Neural progenitor cell (in vitro differentiated cells): ENCODE measurements at regions not wholly inside any gene's neighbourhood (a gene's known extent, or its start where the extent isn't known, plus 50 kb on each side); places are given as distances from the start of the nearest gene placed in this dataset.

ENCODE experiments used
- DNase-seq: peaks from one replicate; pipeline ENCODE4 v3.0.0-alpha.2; 2016; ENCODE audit warnings: low spot score
- H2AFZ ChIP-seq: fragments of 200-600 bp; sonication (generic); replicated peaks from 2 replicates; pipeline ENCODE4 v1.6.1; 2016; ENCODE audit warnings: antibody characterized with exemption
- H3F3A ChIP-seq: fragments of 200-600 bp; sonication (generic); 2 replicates; pipeline ENCODE4 v1.6.1; 2016; ENCODE audit warnings: antibody characterized with exemption, low read depth
- H3K27ac ChIP-seq: fragments of 200-600 bp; sonication (generic); 2 replicates; pipeline ENCODE4 v1.5.1; 2016; ENCODE audit warnings: mild to moderate bottlenecking
- H3K27me3 ChIP-seq: fragments of 200-600 bp; sonication (generic); 2 replicates; pipeline ENCODE4 v1.6.1; 2016; ENCODE audit warnings: mild to moderate bottlenecking, moderate library complexity
- H3K36me3 ChIP-seq: fragments of 200-600 bp; sonication (generic); 2 replicates; pipeline ENCODE4 v1.5.1; 2016
- H3K4me1 ChIP-seq: fragments of 200-600 bp; sonication (generic); 2 replicates; pipeline ENCODE4 v1.6.1; 2016; ENCODE audit warnings: mixed run types
- H3K4me2 ChIP-seq: fragments of 200-600 bp; sonication (generic); 2 replicates; pipeline ENCODE4 v1.6.1; 2016
- H3K4me3 ChIP-seq: fragments of 200-600 bp; sonication (generic); 2 replicates; pipeline ENCODE4 v1.5.1; 2016
- H3K79me2 ChIP-seq: fragments of 200-600 bp; sonication (generic); 2 replicates; pipeline ENCODE4 v1.6.1; 2016; ENCODE audit warnings: low read depth
- H3K9ac ChIP-seq: fragments of 200-600 bp; sonication (generic); 2 replicates; pipeline ENCODE4 v1.6.1; 2016
- H3K9me3 ChIP-seq: fragments of 200-600 bp; sonication (generic); 2 replicates; pipeline ENCODE4 v1.5.1; 2016; ENCODE audit warnings: low read depth
- H4K20me1 ChIP-seq: fragments of 200-600 bp; sonication (generic); 2 replicates; pipeline ENCODE4 v1.6.1; 2016; ENCODE audit warnings: low read depth
- H3K27ac Mint-ChIP-seq: 3 replicates; pipeline ENCODE4 v1.8.0; 2021; ENCODE audit warnings: mixed read lengths
- H3K27me3 Mint-ChIP-seq: 2 replicates; pipeline ENCODE4 v1.8.0; 2022; ENCODE audit warnings: low read depth, mild to moderate bottlenecking, inconsistent platforms, moderate library complexity, mixed read lengths; ENCODE audit not compliant: insufficient read depth
- H3K36me3 Mint-ChIP-seq: 3 replicates; pipeline ENCODE4 v1.8.0; 2021; ENCODE audit warnings: mixed read lengths
- H3K4me1 Mint-ChIP-seq: 3 replicates; pipeline ENCODE4 v1.8.0; 2021; ENCODE audit warnings: mixed read lengths
- H3K4me3 Mint-ChIP-seq: 3 replicates; pipeline ENCODE4 v1.8.0; 2021; ENCODE audit warnings: mild to moderate bottlenecking, moderate library complexity, mixed read lengths
- H3K9me3 Mint-ChIP-seq: 3 replicates; pipeline ENCODE4 v1.8.0; 2020; ENCODE audit warnings: mixed read lengths
- EZH2 ChIP-seq: fragments of 200-600 bp; sonication (generic); IDR thresholded peaks from 2 replicates; pipeline ENCODE4 v1.6.1; 2017; ENCODE audit warnings: antibody characterized with exemption, mild to moderate bottlenecking, moderate library complexity
- EZH2phosphoT487 ChIP-seq: fragments of 200-600 bp; sonication (generic); IDR thresholded peaks from 2 replicates; pipeline ENCODE4 v1.6.1; 2017; ENCODE audit warnings: antibody characterized with exemption
- TF ChIP-seq, protein P1 (sequence below): fragments of 200-600 bp; sonication (generic); IDR thresholded peaks from 2 replicates; pipeline ENCODE4 v1.5.1; 2017; ENCODE audit warnings: antibody characterized with exemption, mild to moderate bottlenecking

DNA sequence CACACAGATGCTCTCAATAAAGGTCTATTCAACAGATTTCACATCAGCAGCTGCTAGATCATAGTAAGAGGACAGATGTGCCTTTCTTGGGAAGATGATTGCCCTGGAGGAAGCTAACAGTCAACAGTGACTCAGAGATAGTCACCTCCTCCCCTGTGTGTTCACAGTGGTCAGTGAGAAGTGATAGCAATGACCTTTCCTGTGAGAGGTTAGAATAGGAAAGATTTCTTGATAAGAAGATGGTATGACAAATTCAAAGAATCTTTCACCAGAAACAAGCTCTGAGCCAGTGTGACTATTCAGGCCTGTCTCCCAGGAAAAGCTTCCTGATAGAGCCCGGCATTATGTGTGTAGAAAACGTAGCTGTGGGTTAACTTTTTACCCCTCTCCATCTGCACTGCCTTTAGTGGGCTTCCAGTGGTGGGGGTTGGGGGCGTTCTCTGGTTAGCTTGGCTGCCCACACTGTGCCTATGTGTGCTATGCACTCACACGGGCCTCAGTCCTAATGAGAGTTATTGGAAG, 66.4 kb upstream of the ARHGAP5 start:
- Mint-ChIP-seq H3K36me3 (no peaks in the 10 kb centered on the region), H3K27ac (no peak overlapping the region), H3K27me3 (no peaks in the 10 kb centered on the region), H3K4me1 (peaks cover 20% of the 10 kb centered on the region), H3K4me3 (no peak overlapping the region), H3K9me3 (no peaks in the 10 kb centered on the region)
- Histone ChIP-seq H3K9me3 (no peaks in the 10 kb centered on the region), H4K20me1 (no peaks in the 10 kb centered on the region), H3K9ac (no peak overlapping the region), H3K27ac (no peak overlapping the region), H3K4me1 (peaks cover 16% of the 10 kb centered on the region), H3K4me3 (no peak overlapping the region), H3K27me3 (no peaks in the 10 kb centered on the region), H3K79me2 (no peaks in the 10 kb centered on the region), H2AFZ (no peak overlapping the region), H3F3A (peaks cover 10% of the 10 kb centered on the region), H3K36me3 (no peaks in the 10 kb centered on the region), H3K4me2 (no peak overlapping the region)
- TF ChIP-seq EZH2, result no peak
- TF ChIP-seq EZH2phosphoT487, result no peak
- TF ChIP-seq, protein P1, sequence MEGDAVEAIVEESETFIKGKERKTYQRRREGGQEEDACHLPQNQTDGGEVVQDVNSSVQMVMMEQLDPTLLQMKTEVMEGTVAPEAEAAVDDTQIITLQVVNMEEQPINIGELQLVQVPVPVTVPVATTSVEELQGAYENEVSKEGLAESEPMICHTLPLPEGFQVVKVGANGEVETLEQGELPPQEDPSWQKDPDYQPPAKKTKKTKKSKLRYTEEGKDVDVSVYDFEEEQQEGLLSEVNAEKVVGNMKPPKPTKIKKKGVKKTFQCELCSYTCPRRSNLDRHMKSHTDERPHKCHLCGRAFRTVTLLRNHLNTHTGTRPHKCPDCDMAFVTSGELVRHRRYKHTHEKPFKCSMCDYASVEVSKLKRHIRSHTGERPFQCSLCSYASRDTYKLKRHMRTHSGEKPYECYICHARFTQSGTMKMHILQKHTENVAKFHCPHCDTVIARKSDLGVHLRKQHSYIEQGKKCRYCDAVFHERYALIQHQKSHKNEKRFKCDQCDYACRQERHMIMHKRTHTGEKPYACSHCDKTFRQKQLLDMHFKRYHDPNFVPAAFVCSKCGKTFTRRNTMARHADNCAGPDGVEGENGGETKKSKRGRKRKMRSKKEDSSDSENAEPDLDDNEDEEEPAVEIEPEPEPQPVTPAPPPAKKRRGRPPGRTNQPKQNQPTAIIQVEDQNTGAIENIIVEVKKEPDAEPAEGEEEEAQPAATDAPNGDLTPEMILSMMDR, result no peak
- no peak for DNase-seq

DNA sequence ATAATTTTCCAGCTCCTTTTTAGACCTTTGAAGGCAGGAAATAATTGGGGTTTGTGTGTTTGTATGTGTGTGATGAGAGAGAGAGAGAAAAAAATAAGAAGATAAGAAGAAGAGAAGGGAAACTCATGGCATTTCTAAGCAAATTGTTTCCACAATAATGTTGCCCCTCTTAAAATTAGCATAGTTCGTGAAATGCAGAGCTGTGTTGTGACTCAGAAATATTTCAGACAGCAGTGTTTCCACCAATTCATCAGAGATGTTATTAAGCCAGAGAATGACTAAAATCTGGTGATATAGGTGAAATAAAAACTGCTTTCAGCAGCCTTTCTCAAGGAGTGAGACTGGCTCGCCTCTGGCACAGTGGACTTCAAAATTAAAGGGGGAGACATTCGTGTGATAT, 65.9 kb upstream of the ARHGAP5 start:
- Histone ChIP-seq H3K4me3 (no peak overlapping the region), H3K27me3 (no peaks in the 10 kb centered on the region), H2AFZ (no peak overlapping the region), H3K9me3 (no peaks in the 10 kb centered on the region), H3K9ac (no peak overlapping the region), H3F3A (peaks cover 10% of the 10 kb centered on the region), H3K36me3 (no peaks in the 10 kb centered on the region), H3K4me2 (no peak overlapping the region), H4K20me1 (no peaks in the 10 kb centered on the region), H3K79me2 (no peaks in the 10 kb centered on the region), H3K27ac (no peak overlapping the region), H3K4me1 (peaks cover 16% of the 10 kb centered on the region)
- H3K9me3 Mint-ChIP-seq, result no peaks in the 10 kb centered on the region
- TF ChIP-seq EZH2phosphoT487 (no peak), EZH2 (no peak)
- TF ChIP-seq, protein P1, result no peak
- H3K4me3 Mint-ChIP-seq, result no peak overlapping the region
- no peak for DNase-seq
- no peak overlapping the region for H3K27ac Mint-ChIP-seq
- H3K36me3 Mint-ChIP-seq, result no peaks in the 10 kb centered on the region
- H3K4me1 Mint-ChIP-seq, result peaks cover 20% of the 10 kb centered on the region
- H3K27me3 Mint-ChIP-seq, result no peaks in the 10 kb centered on the region

DNA sequence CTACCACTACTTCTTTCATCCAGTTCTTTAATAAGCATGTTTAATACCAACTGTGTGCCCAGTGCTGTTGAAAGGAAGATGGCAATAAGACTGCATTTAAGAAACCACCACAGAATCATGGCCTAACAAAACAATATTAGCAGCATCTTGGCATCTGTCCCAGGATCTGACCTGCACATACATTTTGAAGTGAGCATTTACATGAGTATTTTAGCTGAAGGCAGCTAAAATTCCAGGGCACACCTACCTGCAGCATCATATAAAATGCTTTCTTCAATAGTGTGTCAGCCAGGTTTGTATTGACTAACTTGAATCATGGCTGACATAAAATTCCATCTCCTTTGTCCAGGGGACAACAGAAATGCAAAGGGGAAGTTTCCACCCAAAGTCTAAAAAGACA, 65.0 kb upstream of the ARHGAP5 start:
- no peaks in the 10 kb centered on the region for H4K20me1 ChIP-seq
- no peaks in the 10 kb centered on the region for H3K27me3 Mint-ChIP-seq
- H3K27ac Mint-ChIP-seq, result no peak overlapping the region
- H3K36me3 Mint-ChIP-seq, result no peaks in the 10 kb centered on the region
- peaks cover 20% of the 10 kb centered on the region for H3K4me1 Mint-ChIP-seq
- H3K4me3 ChIP-seq, result no peak overlapping the region
- peaks cover 10% of the 10 kb centered on the region for H3F3A ChIP-seq
- H3K9me3 ChIP-seq, result no peaks in the 10 kb centered on the region
- H3K9me3 Mint-ChIP-seq, result no peaks in the 10 kb centered on the region
- no peak overlapping the region for H3K9ac ChIP-seq
- no peaks in the 10 kb centered on the region for H3K27me3 ChIP-seq
- H3K27ac ChIP-seq, result no peak overlapping the region
- H3K4me3 Mint-ChIP-seq, result no peak overlapping the region
- H3K36me3 ChIP-seq, result no peaks in the 10 kb centered on the region
- TF ChIP-seq EZH2, result no peak
- TF ChIP-seq EZH2phosphoT487, result no peak
- TF ChIP-seq, protein P1, result no peak
- H3K4me1 ChIP-seq, result peaks cover 16% of the 10 kb centered on the region
- H2AFZ ChIP-seq, result no peak overlapping the region
- no peaks in the 10 kb centered on the region for H3K79me2 ChIP-seq
- no peak for DNase-seq
- no peak overlapping the region for H3K4me2 ChIP-seq
